ENCODE measurements at regions not wholly inside any gene's neighbourhood (a gene's known extent, or its start where the extent isn't known, plus 50 kb on each side); places are given as distances from the start of the nearest gene placed in this dataset.
"Not testable (repeated sequence)": the region's sequence is repeated elsewhere in the genome, so short reads cannot be mapped to it uniquely, and the experiment has no call there.

DNA sequence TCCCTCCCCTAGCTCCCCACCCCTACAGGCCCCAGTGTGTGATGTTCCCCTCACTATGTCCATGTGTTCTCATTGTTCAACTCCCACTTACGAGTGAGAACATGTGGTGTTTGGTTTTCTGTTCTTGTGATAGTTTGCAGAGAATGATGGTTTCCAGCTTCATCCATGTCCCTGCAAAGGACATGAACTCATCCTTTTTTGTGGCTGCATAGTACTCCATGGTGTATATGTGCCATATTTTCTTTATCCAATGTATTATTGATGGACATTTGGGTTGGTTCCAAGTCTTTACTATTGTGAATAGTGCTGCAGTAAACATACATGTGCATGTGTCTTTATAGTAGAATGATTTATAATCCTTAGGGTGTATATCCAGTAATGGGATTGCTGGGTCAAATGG is 84.6 kb upstream of the HDDC2 start:
- H3K4me1 ChIP-seq (replicated peaks in 1 of 4; ENCODE audit: control insufficient read depth in 3 of 4, insufficient read depth in 4 of 4, low read length in 3 of 4); H3K23me2 ChIP-seq (ENCODE audit: low read depth, low read length); H2BK12ac ChIP-seq (ENCODE audit: low read depth, low read length); H4K8ac ChIP-seq (ENCODE audit: extremely low read depth, insufficient read depth, low read length); H3K4ac ChIP-seq (replicated peaks; ENCODE audit: insufficient read length, low read depth, low read length); H3K36me3 ChIP-seq (ENCODE audit: control insufficient read depth in 2 of 4, insufficient read depth in 4 of 4, low read length in 3 of 4); H2AK5ac ChIP-seq (ENCODE audit: low read depth, low read length); H2BK5ac ChIP-seq (ENCODE audit: low read depth, low read length); H3K56ac ChIP-seq (replicated peaks; ENCODE audit: insufficient read length, low read depth, low read length); DNase-seq (ENCODE audit: low read depth in 1 of 2, low spot score in 2 of 2); H3K4me2 ChIP-seq (ENCODE audit: insufficient read depth in 1 of 2, low read depth in 2 of 2, low read length in 2 of 2); H3K27ac ChIP-seq (ENCODE audit: low read depth, low read length); H3K9ac ChIP-seq (replicated peaks in 1 of 4; ENCODE audit: extremely low read depth in 1 of 4, low read depth in 3 of 4, low read length in 3 of 4); H2BK20ac ChIP-seq (ENCODE audit: low read length); H4K20me1 ChIP-seq (replicated peaks in 1 of 2; ENCODE audit: control insufficient read depth in 1 of 2, insufficient read depth in 2 of 2, low read length in 2 of 2); POLR2A ChIA-PET (ENCODE audit: partially characterized antibody); H4K91ac ChIP-seq (replicated peaks; ENCODE audit: insufficient read length, low read length); H3K79me1 ChIP-seq (ENCODE audit: low read depth, low read length); H3K27me3 ChIP-seq (replicated peaks in 1 of 4; ENCODE audit: control insufficient read depth in 3 of 4, extremely low read depth in 1 of 4, insufficient read depth in 3 of 4, low read length in 3 of 4); H3K14ac ChIP-seq (ENCODE audit: insufficient read length); H3K79me2 ChIP-seq (ENCODE audit: control insufficient read depth in 1 of 2, insufficient read depth in 2 of 2, low read length in 2 of 2); H4K5ac ChIP-seq (ENCODE audit: insufficient read length, low read depth, low read length); H2BK120ac ChIP-seq (replicated peaks; ENCODE audit: low read depth, low read length); H3K9me3 ChIP-seq (ENCODE audit: insufficient read depth in 2 of 2, low read depth in 1 of 2, low read length in 1 of 2); FAIRE-seq; CTCF ChIA-PET (ENCODE audit: partially characterized antibody); H3K4me3 ChIP-seq (ENCODE audit: extremely low read depth in 1 of 4, insufficient read depth in 2 of 4, low read depth in 3 of 4, low read length in 4 of 4); H2BK15ac ChIP-seq (ENCODE audit: low read length); H3K18ac ChIP-seq (ENCODE audit: extremely low read depth, low read length); H2AFZ ChIP-seq (ENCODE audit: low read length); H3K23ac ChIP-seq (ENCODE audit: insufficient read length): not testable (repeated sequence)
- WGBS, 2 experiments (ENCODE audit: extremely low coverage in 1 of 2, insufficient coverage in 1 of 2, insufficient read length in 1 of 2, insufficient replicate concordance in 2 of 2, low coverage in 1 of 2, low lambda C conversion rate in 2 of 2, missing lambda C conversion rate in 1 of 2) = 93% methylated on average over 1 of the region's 1 CpG; no CpG with 5 or more reads in 1 of the 2 experiments

All from H1 (cell line).